DMS 273 (cell line): ENCODE measurements at regions not wholly inside any gene's neighbourhood (a gene's known extent, or its start where the extent isn't known, plus 50 kb on each side); places are given as distances from the start of the nearest gene placed in this dataset.

Experiments used
- DNase-seq: peaks from one replicate; lab custom pipeline; 2025; ENCODE audit not compliant: unreplicated experiment; lab: John Stamatoyannopoulos, UW

GRCh38 chr6:14707276-14707675 is 538.6 kb upstream of the JARID2 start:
- DNase-seq = no peak

- DNase-seq = no peak
Observed at GRCh38 chr6:14707971-14708465, 537.9 kb upstream of the JARID2 start.

- DNase-seq = no peak
Observed at GRCh38 chr6:14709066-14709670, 536.7 kb upstream of the JARID2 start.

- peak; percentile 59 for DNase-seq
Observed at GRCh38 chr6:14709900-14710299, 536.0 kb upstream of the JARID2 start.

- no peak for DNase-seq
Observed at GRCh38 chr6:14710421-14710820, 535.4 kb upstream of the JARID2 start.

- DNase-seq = peak; percentile 80
Observed at GRCh38 chr6:14711056-14711703, 534.7 kb upstream of the JARID2 start.

GRCh38 chr6:14711704-14712379 is 534.0 kb upstream of the JARID2 start:
- DNase-seq = no peak

- peak; percentile 24 for DNase-seq
Observed at GRCh38 chr6:14713008-14713960, 532.6 kb upstream of the JARID2 start.

- no peak for DNase-seq
Observed at GRCh38 chr6:14713966-14714631, 531.8 kb upstream of the JARID2 start.

GRCh38 chr6:14715076-14715475 is 530.8 kb upstream of the JARID2 start:
- DNase-seq = no peak

GRCh38 chr6:14716499-14717146 is 529.2 kb upstream of the JARID2 start:
- DNase-seq = no peak

GRCh38 chr6:14717307-14717706 is 528.6 kb upstream of the JARID2 start:
- no peak for DNase-seq

GRCh38 chr6:14718861-14719260 is 527.0 kb upstream of the JARID2 start:
- no peak for DNase-seq

GRCh38 chr6:14719270-14719669 is 526.6 kb upstream of the JARID2 start:
- DNase-seq = no peak

- no peak for DNase-seq
Observed at GRCh38 chr6:14720411-14721102, 525.3 kb upstream of the JARID2 start.

GRCh38 chr6:14721103-14721758 is 524.6 kb upstream of the JARID2 start:
- no peak for DNase-seq

- DNase-seq = no peak
Observed at GRCh38 chr6:14722001-14722562, 523.8 kb upstream of the JARID2 start.

- DNase-seq = no peak
Observed at GRCh38 chr6:14722704-14723103, 523.2 kb upstream of the JARID2 start.
